CMK (cell line): ENCODE measurements at regions not wholly inside any gene's neighbourhood (a gene's known extent, or its start where the extent isn't known, plus 50 kb on each side); places are given as distances from the start of the nearest gene placed in this dataset.
"Not testable (repeated sequence)": the region's sequence is repeated elsewhere in the genome, so short reads cannot be mapped to it uniquely, and the experiment has no call there.

Experiments
- DNase-seq: peaks from one replicate; pipeline ENCODE4 v3.0.0-alpha.2; 2010; ENCODE audit warnings: low read depth

DNA sequence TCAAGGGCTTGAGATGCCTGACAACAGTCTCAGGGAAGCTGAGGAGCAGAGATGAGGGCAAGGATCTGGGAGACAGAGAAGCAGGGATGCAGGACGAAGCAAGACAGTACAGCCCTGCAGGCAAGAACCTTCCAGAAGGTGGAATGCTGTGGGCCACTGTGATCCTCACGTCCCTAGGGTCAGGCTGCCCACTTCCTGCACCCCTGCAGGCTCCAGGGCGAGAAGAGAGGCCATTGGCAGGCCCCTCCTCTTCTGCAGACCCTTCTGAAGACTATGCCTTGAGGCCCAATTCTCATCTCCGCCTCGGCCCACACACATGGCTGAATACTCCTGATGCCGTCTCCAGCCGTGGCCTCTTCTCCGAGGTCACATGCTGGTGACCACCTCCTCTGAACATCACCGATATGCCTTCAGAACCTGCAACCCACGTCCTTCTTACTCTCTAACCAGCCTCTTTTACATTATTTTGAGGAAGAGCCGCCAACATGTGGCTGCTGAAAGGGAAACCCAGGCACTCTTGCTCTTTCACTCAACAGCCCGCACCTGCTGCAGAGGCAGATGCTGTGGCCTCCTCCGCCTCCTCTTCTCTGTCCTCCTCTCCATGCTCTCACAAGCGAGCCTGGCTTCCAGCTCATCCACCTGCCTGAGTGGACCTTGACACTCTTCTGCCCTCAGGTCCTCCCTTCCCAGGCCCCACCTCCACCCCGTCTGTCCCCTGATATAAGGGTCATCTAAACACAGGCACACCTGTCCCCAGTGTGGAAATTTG, 181.5 kb downstream of the IRX2 start:
- DNase-seq, result no peak

- no peak for DNase-seq
These were observed 182.3 kb downstream of the IRX2 start for GRCh38 chr5:2569176-2569575.

GRCh38 chr5:2566284-2566683, 185.2 kb downstream of the IRX2 start:
- no peak for DNase-seq

DNA sequence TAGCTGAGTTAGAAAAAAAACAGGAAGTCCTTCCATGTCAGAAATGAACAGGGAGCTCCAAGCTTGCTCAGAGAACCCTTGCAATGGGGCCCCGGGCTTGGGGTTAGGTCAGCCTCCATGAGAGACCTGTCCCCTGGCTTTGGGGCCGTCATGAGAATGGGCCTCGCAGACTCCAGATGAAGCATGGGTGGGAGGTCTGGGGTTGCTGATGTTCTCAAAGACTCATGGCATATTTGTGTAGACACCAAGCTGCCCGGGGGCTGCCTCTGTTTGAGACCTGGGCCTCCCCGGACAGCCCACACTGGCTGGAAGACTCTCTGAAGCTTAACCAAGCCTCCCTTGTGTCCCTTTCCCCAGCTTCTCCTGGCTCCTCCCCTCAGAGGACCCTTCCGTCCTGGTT, 186.3 kb downstream of the IRX2 start:
- DNase-seq, result no peak

DNA sequence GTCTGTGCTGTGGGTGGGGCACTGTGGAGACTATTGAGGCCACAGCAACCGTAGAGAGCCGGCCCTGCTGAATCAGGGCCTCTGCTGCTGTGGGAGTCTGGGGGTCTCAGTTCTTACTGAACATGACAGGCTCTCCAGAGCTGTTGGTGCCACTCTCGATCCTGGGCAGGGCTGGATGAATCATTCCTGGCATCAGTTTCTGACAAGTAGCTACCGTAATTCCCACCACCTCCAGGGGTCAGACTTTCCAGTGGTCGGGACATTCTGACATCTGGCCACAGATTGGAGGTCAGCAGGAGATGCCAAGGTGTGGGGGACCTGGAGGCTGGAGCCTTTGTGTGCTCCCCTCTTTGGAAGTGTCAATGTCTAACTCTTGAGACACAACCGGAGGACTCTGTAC, 188.4 kb downstream of the IRX2 start:
- no peak for DNase-seq

DNA sequence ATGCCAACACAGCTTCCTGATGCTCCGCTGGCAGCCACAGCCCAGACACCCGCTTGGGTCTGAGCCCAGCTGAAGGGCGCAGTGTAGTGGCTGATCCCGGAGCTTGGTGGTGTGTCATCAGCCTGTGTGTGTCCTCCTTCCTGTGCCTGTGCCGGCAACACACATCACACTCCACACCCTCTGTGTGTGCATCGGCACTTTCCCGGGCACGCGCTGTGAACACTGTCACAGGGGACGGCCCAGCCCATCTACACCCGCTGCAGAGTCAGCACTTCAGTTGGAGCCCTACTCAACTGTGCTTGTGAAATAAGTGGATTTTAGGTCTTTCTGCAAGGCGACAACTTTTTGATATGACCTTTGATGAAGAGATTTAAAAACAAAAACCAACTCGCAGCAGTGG, 189.4 kb downstream of the IRX2 start:
- no peak for DNase-seq

DNA sequence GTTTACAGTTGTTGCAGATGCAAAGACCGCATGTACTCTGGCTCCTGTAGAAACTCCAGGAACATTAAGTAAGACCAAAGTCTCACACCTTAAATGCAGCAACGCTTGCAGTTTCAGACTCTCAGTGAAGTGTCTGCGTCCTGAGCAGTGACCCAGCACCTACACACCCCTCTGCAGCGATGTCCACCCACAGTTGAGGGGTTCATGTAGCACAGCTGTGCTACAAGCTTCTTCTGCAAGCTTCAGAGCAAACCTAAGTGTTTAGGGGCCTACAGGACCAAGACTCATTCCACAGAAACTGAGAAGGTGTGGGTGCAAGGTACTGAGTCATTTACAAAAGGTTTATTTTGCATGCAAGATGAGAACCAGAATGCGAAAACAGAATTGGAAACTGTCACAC, 191.0 kb downstream of the IRX2 start:
- DNase-seq, result no peak

GRCh38 chr5:2557435-2557834, 194.0 kb downstream of the IRX2 start:
- no peak for DNase-seq

GRCh38 chr5:2556375-2556966, 195.0 kb downstream of the IRX2 start:
- no peak for DNase-seq

- DNase-seq, result no peak
These were observed 197.9 kb downstream of the IRX2 start for GRCh38 chr5:2553611-2554010.

GRCh38 chr5:2550509-2550908, 201.0 kb downstream of the IRX2 start:
- no peak for DNase-seq

DNA sequence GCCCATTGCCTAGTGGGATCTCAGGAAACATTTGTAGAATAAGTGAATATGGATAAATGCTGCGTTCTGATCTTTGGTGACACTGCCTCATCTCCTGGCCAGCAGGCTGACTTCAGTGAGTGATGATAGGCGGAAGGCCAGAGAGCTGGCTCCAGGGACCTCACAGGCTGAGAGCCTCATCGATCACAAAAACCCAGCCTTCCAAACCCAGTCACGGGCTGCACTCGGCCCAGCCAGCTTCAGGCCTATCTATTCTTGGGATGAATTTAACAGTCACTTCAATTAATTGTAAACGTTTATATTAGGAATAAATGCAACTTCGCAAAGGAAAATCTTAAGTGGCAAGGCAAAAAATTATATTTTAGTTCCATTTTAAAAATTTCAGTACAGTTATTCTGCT, 201.6 kb downstream of the IRX2 start:
- DNase-seq, result no peak

GRCh38 chr5:2549354-2549753, 202.1 kb downstream of the IRX2 start:
- no peak for DNase-seq

- DNase-seq, result no peak
These were observed 204.5 kb downstream of the IRX2 start for GRCh38 chr5:2546938-2547337.

- no peak for DNase-seq
These were observed 207.5 kb downstream of the IRX2 start for GRCh38 chr5:2544003-2544402.

DNA sequence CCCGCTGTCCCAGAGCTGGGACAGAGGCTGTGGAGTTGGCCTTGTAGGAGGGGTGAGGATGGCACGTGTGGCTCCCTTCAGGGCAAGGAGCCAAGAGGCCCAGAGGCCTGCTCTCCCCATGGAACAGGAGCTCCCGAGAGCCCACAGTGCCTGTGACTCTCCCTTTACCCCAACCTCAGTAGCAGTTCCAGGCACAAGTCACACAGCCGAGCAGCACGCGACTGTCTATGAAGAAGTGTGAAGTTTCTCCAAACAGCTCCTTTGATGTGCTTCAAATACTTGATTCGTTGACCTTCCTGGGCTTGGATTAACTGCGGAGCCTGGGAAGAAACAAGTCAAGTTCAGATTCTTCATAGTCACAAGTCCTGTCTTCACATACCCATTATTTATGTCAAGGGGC, 208.7 kb downstream of the IRX2 start:
- DNase-seq, result no peak

- DNase-seq, result no peak
These were observed 209.5 kb downstream of the IRX2 start for GRCh38 chr5:2542026-2542425.

DNA sequence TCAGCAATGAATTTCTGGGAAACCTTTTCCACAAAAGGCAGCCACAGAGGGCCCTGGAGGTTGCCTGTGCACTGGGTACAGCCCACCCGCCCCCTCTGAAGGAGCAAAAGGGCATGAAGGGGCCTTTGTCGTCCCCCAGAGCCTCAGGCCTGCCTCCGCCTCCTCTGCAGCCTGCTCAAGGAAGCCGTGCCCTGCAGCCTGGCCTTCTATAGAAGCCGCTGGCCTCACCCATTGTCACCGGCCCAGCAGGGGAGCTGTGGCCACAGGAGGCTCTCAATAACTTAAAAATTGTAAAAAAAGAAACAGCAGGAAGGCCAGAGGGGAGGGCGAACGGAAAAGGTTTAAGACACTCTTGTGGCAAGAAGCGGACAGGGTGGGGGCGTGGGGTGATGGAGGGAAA, 213.3 kb downstream of the IRX2 start:
- DNase-seq, result no peak

DNA sequence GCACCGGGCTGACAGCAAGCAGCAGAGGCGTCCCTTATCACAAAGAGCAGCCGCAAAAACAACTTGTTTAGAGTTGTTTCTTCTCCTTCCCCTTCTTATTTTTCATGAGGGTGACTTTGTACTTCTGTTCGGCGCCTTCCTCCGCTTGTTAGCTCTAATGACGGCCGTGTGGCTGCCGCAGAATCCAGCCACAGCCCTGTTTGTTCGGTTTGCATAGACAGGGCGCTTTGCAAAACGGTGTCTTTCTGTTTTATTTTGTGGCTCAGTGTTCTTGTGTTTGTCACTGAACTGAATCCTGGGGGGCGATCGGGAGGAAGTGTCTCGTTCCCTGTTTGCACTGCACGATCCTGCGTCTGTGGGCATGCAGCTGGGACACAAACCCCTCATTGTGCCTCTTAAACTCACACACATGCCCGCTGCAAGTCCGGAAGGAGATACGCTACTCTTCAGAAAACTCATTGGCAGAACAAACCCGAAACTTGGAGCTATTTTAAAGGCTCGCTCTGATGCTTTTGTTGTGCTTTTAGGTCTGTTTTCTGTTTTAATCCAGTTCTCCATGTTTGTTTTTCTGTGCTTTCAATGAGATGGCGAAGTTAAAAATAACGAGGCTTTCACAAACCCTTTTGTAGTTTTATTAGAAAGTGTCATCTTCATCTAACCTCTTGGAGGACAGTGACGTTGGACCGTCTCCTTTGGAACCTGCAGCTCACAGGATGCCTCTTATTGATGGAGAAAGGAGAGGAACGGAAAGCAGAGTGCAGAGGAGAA, 213.9 kb downstream of the IRX2 start:
- DNase-seq, result no peak

GRCh38 chr5:2536632-2537377, 214.7 kb downstream of the IRX2 start:
- DNase-seq, result no peak

DNA sequence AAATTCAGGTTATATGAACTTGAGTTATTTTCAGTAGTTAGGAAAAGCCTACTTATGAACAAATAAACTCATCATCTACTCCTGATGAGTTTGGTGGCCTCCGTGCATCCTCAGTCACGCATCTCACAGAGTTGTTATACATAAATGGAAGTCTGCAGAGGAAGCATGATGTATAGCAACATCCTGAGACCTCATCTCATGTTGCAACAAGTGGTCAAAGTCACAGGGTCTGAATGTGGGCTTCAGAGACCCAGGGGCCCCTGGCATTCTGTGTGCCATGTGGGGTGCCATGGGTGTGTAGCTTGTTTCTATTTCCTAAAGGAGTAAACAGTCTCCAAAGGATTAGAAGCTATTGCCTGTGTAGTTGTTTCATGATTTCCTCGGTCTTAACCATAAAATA, 216.5 kb downstream of the IRX2 start:
- DNase-seq, result no peak

- DNase-seq, result no peak
These were observed 217.2 kb downstream of the IRX2 start for GRCh38 chr5:2534251-2534650.

GRCh38 chr5:2533848-2534247, 217.6 kb downstream of the IRX2 start:
- DNase-seq, result not testable (repeated sequence)
